HFF-Myc (cell line): ENCODE measurements at regions not wholly inside any gene's neighbourhood (a gene's known extent, or its start where the extent isn't known, plus 50 kb on each side); places are given as distances from the start of the nearest gene placed in this dataset.

ENCODE experiments used
- DNase-seq: peaks from one replicate; pipeline ENCODE4 v3.0.0-alpha.2; 2011; ENCODE audit warnings: low read depth; ENCODE audit errors: extremely low read depth
- H3K4me3 ChIP-seq: replicated peaks from 2 replicates; pipeline ENCODE4 v1.5.1; 2011; ENCODE audit warnings: low read depth, mild to moderate bottlenecking, control low read depth, low read length
- CTCF ChIP-seq: IDR thresholded peaks from 2 replicates; pipeline ENCODE4 v1.5.1; 2012; ENCODE audit warnings: mild to moderate bottlenecking, low read depth, low read length, control low read depth; ENCODE audit errors: missing control alignments

GRCh38 chr12:69059465-69060457 is 126.8 kb upstream of the CPM start:
- H3K4me3 ChIP-seq: no peak overlapping the region
- peak; percentile 73 for DNase-seq
- no peak for TF ChIP-seq CTCF

- no peak overlapping the region for H3K4me3 ChIP-seq
- DNase-seq: no peak
- no peak for TF ChIP-seq CTCF
These were observed 128.6 kb upstream of the CPM start for GRCh38 chr12:69061574-69061973.

- TF ChIP-seq CTCF: no peak
- H3K4me3 ChIP-seq: no peak overlapping the region
- no peak for DNase-seq
These were observed 129.8 kb upstream of the CPM start for GRCh38 chr12:69062621-69063237.

GRCh38 chr12:69064734-69065443 is 131.9 kb upstream of the CPM start:
- no peak overlapping the region for H3K4me3 ChIP-seq
- TF ChIP-seq CTCF: no peak
- no peak for DNase-seq

GRCh38 chr12:69065775-69066174 is 132.8 kb upstream of the CPM start:
- DNase-seq: no peak
- no peak overlapping the region for H3K4me3 ChIP-seq
- no peak for TF ChIP-seq CTCF

- no peak overlapping the region for H3K4me3 ChIP-seq
- no peak for TF ChIP-seq CTCF
- no peak for DNase-seq
These were observed 133.8 kb upstream of the CPM start for GRCh38 chr12:69066492-69067373.
